HG03175 (cell line): ENCODE measurements at regions not wholly inside any gene's neighbourhood (a gene's known extent, or its start where the extent isn't known, plus 50 kb on each side); places are given as distances from the start of the nearest gene placed in this dataset.
"Not testable (repeated sequence)": the region's sequence is repeated elsewhere in the genome, so short reads cannot be mapped to it uniquely, and the experiment has no call there.

ENCODE experiments used
- ATAC-seq: cut with Tn5 transposase; IDR thresholded peaks from one replicate; pipeline ENCODE4 v1.9.1; 2021; ENCODE audit warnings: mild to moderate bottlenecking, moderate library complexity; ENCODE audit not compliant: unreplicated experiment

DNA sequence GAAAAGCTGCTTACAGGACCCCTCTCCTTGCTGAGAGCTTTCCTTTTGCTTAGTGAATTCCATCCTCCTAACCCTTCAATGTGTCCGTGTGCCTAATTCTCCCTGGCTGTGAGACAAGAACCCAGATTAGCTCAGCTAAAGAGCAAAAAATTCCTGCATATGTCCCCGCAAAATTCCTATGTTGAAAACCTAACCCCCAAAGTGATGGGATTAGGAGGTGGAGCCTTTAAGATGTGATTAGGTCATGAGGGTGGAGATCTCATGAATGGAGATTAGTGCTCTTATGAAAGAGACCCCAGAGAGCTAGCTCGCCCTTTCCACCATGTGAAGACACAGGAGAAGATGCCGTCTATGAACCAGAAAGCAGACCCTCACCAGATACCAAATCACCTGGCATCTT lies 503.0 kb upstream of the DIAPH2 start:
- ATAC-seq, result no peak

DNA sequence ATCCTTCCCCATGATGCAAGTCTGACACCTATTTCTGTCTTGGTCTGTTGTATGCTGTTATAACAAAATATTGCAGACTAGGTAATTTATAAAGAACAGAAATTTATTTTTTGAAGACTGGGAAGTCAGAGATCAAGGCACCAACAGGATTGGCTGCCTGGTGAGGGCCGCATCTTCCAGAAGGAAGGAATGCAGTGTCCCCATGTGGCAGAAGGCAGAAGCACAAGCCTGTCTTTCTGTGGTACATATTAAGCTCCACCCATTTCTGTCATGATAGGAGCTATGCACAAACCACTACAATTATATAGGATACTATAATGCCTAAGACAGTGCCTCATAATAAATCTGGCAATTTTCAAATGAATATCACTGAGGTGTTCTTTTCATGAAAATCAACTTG lies 502.3 kb upstream of the DIAPH2 start:
- no peak for ATAC-seq

DNA sequence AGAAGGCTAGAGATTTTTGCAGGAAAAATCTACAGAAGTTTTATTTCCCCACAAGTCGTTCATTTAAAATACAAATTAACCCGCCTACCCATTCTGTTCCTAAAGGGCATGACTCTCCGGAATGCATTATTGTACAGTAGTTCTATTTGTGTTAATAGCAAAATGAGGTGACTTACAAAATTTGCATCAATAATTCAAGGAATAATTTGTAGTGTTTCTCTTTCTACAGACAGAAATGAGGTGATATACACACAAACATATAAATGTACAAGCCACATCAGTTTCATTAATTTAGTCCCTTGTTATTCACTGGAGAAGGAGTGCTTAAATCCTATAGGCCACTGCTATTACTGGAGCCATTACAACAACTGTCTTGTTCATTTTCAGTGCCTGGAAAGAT lies 501.3 kb upstream of the DIAPH2 start:
- ATAC-seq, result no peak

DNA sequence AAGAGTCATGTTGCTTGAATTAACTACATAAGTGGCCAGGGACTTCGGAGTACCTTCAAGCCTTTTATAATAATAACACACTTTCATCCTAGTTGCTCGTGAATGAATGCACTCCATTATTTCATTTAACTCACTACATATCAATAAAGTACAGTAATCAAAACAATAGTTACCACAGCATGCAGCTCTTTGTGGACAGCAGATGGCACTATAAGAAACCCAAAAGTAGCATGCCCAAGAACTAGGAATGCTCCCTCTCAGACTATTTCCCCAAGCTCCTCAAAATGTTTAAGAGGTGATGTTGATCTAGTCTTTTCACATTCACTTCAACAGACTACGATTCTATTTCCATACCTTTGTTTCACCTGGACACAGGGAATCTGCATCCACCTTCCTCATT lies 500.8 kb upstream of the DIAPH2 start:
- ATAC-seq, result no peak

DNA sequence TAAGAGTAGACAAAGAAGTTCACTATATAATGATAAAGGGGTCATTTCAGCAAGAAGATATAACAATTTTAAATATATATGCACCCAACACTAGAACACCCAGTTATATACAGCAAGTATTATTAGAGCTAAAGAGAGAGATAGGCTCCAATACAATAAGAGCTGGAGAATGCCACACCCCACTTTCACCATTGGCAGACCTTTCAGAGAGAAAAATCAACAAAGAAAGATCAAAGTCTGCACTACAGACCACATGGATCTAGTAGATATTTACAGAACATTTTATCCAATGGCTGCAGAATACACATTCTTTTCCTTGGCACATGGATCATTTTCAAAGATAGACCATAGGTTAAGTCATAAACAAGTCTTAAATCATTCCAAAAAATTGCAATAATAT lies 479.7 kb upstream of the DIAPH2 start:
- no peak for ATAC-seq

DNA sequence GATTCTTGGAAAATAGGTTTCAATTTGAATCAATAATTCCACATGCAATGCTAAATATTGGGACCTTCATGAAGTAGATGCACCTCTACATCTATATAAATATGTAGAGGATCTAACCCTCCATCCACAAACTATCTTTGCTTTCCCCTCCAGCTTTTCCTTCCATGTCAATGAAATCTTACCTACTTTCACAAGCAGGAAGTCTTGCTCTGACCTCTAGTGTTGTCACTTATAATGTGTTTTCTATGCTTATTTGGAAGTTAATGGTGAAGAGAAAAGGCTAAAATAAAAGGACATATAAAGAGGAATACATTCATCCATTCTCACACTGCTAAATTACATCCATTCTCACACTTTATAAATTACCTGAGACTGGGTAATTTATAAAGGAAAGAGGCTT lies 472.7 kb upstream of the DIAPH2 start:
- no peak for ATAC-seq

DNA sequence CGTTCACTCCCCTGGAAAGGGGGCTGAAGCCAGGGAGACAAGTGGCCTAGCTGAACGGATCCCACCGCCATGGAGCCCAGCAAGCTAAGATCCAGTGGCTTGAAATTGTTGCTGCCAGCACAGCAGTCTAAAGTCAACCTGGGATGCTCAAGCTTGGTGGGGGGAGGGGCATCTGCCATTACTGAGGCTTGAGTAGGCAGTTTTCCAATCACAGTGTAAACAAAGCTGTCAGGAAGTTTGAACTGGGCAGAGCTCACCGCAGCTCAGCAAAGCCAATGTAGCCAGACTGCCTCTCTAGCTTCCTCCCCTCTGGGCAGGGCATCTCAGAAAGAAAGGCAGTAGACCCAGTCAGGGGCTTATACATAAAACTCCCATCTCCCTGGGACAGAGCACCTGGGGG lies 470.0 kb upstream of the DIAPH2 start:
- not testable (repeated sequence) for ATAC-seq

DNA sequence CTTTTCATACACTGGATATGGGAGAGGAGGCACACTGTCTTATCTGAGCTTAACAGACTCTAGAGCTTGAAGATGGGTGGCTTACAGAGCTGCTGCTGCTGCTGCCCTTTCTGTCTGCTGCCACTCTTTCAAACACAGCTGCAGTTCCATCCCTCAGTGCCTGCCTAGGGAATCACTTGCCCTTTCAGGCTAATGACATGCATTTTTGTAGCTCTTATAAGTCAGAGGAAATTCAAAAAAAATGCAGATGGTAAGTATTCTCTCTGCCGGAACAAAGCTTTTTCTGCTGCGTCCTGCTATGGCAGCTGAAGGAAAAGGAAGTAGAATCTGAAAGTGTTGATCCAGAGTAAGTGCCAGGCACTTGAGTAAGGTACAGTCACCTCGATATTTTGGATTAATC lies 460.4 kb upstream of the DIAPH2 start:
- ATAC-seq, result no peak

DNA sequence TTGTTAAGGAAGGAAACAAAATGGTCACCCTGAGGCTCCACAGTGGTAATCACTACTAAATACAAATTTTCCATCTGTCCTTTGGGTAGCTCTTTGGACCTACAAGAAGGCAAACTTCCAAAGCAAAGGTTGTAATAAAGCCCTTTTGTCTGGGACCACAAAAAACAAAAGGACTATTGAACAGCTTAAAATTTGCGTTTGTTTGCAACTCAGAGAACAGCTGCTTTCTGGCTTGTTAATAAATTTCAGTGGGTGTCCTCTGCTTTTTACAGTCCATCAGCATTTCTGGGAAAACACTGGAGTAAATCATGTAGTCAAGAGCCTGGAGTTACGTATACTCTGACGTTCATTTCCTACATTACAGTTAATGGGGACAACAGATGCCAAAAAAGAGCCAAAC lies 439.7 kb upstream of the DIAPH2 start:
- ATAC-seq, result no peak

DNA sequence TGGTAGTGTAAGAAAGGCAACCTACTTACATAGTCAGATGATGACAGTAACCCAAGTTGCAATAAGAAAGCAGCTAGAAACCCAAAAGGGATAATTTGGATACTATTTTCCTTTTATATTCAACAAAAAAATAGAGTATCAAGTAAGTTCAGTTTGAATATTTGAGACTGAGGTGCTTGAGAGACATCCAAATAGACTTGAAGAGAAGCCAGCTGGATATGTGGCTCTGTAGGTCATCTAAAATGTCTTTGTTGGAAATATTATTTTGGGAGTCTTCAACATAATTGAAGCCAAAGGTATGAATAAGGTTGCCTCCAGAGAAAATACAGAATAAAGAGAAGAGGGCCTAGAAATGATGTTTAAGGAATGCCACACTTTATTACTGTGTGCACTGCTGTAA lies 438.2 kb upstream of the DIAPH2 start:
- ATAC-seq, result no peak
